ENCODE measurements at regions not wholly inside any gene's neighbourhood (a gene's known extent, or its start where the extent isn't known, plus 50 kb on each side); places are given as distances from the start of the nearest gene placed in this dataset.

- no peak overlapping the region for H3K27ac ChIP-seq
- TF ChIP-seq ZFX (IDR thresholded peaks at IDR 0.05; ENCODE audit: borderline replicate concordance) (no peak), CTCF (IDR thresholded peaks at IDR 0.05) (no peak)
Measured at GRCh38 chr6:102981490-102982015, 1588.0 kb downstream of the GRIK2 start.

- H3K27ac ChIP-seq, result no peak overlapping the region
- TF ChIP-seq CTCF (IDR thresholded peaks at IDR 0.05) (no peak), ZFX (IDR thresholded peaks at IDR 0.05; ENCODE audit: borderline replicate concordance) (no peak)
Measured at GRCh38 chr6:102980951-102981350, 1587.4 kb downstream of the GRIK2 start.

GRCh38 chr6:102961902-102962301, 1568.4 kb downstream of the GRIK2 start:
- no peak for TF ChIP-seq CTCF (IDR thresholded peaks at IDR 0.05)
- no peak for TF ChIP-seq ZFX (IDR thresholded peaks at IDR 0.05; ENCODE audit: borderline replicate concordance)
- H3K27ac ChIP-seq, result no peak overlapping the region

DNA sequence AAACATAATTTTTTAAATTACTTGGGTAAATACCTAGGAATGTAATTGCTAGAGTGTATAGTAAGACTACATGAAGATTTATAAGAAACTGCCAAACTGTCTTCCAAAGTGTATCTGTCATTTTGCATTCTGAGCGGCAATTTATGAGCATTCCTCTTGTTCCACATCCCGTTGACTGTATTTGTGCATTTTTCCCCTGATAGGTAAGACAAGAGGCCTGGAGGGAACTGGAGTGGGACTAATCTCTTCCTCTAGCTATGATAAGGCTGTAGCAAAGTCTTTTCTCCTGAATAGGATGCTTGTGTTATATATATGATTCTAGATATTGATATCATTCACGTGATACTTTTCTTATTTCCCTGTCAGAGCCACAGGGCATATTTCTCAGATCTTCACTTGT, 1557.5 kb downstream of the GRIK2 start:
- no peak overlapping the region for H3K27ac ChIP-seq
- TF ChIP-seq ZFX (IDR thresholded peaks at IDR 0.05; ENCODE audit: borderline replicate concordance), result no peak
- no peak for TF ChIP-seq CTCF (IDR thresholded peaks at IDR 0.05)

DNA sequence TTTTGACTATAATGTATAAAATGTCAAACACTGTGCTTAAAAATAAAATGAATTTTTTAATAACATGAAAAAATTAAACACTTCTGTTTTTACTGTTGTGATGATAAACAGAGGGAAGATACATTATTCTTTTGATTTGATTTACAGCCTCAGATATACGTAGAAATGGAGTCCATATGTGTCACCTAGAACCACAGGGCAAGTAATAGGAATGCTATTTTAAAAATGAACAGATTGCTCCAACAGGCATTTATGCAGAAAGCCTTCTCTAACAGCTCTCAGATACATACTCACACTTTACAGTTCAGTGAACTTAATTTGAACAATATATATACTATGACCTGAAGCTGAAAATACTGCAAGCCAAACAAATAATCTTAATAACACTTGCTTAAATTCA, 1551.0 kb downstream of the GRIK2 start:
- TF ChIP-seq ZFX (IDR thresholded peaks at IDR 0.05; ENCODE audit: borderline replicate concordance) (no peak), CTCF (IDR thresholded peaks at IDR 0.05) (no peak)
- no peak overlapping the region for H3K27ac ChIP-seq

DNA sequence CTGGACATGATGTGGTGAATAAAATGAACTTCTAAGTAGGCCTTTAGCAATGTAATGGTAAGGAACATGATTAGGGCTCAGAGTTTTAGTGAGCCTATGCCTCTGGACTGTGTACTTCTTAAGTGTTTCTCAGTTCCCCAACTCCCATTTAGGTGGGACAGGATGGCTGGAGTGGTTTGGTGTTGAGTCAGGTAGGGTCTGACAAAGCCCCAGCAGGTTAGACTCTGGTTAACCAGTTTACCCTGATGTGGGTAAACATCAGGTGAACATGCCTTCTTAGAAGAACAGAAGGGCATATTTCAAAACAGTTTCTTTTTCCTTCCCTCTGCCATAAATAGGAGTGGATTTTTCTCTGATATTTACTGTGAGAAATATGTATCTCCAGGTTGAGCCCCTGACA, 1548.7 kb downstream of the GRIK2 start:
- no peak overlapping the region for H3K27ac ChIP-seq
- TF ChIP-seq CTCF (IDR thresholded peaks at IDR 0.05), result no peak
- no peak for TF ChIP-seq ZFX (IDR thresholded peaks at IDR 0.05; ENCODE audit: borderline replicate concordance)

DNA sequence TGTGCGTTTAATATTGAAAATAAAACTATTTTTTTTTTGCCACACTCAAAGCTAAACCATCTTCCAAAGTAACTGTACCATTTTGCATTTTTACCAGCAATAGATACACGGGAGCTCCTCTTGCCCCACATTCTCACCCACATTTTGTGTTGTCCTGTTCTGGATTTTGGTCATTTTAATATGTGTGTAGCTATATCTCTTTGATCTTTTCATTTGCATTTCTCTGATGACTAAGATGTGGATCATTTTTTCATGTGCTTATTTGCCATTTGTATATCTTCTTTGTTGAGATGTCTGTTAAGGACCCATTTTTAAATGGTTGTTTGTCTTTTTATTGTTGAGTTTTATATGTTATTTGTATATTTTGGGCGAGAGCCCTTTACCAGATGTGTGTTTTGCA, 1543.5 kb downstream of the GRIK2 start:
- TF ChIP-seq ZFX (IDR thresholded peaks at IDR 0.05; ENCODE audit: borderline replicate concordance), result no peak
- no peak for TF ChIP-seq CTCF (IDR thresholded peaks at IDR 0.05)
- no peak overlapping the region for H3K27ac ChIP-seq

Measured in 22Rv1 (cell line).